Ectodermal cell (in vitro differentiated cells): ENCODE measurements at regions not wholly inside any gene's neighbourhood (a gene's known extent, or its start where the extent isn't known, plus 50 kb on each side); places are given as distances from the start of the nearest gene placed in this dataset.
"Not testable (repeated sequence)": the region's sequence is repeated elsewhere in the genome, so short reads cannot be mapped to it uniquely, and the experiment has no call there.

Experiments
- H3K27ac ChIP-seq: 2 replicates; pipeline ENCODE4 v1.7.0; 2013; ENCODE audit warnings: mild to moderate bottlenecking, low read depth, low read length; ENCODE audit not compliant: insufficient read depth, poor library complexity, severe bottlenecking
- H3K27me3 ChIP-seq: 2 replicates; pipeline ENCODE4 v1.7.0; 2013; ENCODE audit warnings: mild to moderate bottlenecking, low read length; ENCODE audit not compliant: insufficient read depth, control insufficient read depth, poor library complexity, severe bottlenecking
- H3K36me3 ChIP-seq: one replicate; pipeline ENCODE4 v1.7.0; 2013; ENCODE audit warnings: low read length; ENCODE audit not compliant: control insufficient read depth, insufficient read depth
- H3K4me1 ChIP-seq: one replicate; pipeline ENCODE4 v1.7.0; 2013; ENCODE audit warnings: low read length; ENCODE audit not compliant: control insufficient read depth, insufficient read depth
- H3K4me3 ChIP-seq: 2 replicates; pipeline ENCODE4 v1.7.0; 2013; ENCODE audit warnings: low read depth, low read length, control low read depth; ENCODE audit not compliant: insufficient read depth
- H3K9me3 ChIP-seq: 2 replicates; pipeline ENCODE4 v1.7.0; 2013; ENCODE audit warnings: mild to moderate bottlenecking, low read length, moderate library complexity; ENCODE audit not compliant: control insufficient read depth
- WGBS, 2 experiments: methylation state at CpG; one replicate each; pipeline ENCODE4 v1.1.7; 2013; ENCODE audit warnings: missing lambda C conversion rate in 2 of 2; 5-methylcytosine and 5-hydroxymethylcytosine counted together

DNA sequence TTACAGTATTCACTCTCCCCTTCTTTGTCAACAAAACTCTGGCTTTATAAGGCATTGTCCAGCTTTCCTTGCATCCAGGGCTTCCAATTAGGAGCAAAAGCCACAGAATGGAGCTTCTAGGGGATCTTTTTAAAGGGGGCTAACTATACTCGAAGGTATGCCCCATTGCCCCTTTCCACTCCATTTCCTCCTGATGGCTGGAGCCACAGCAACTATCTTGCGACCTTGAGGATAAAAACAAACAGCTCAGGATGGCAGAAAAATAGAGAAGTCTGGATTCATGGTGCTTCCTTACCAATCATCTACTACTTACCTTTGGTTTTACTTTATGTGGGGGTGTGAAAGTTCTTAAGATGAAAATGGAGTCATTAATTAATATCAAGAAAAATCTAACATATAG is 206.3 kb upstream of the PODXL start:
- H3K27me3 ChIP-seq: no peaks in the 10 kb centered on the region
- H3K4me1 ChIP-seq: peaks cover 11% of the 10 kb centered on the region
- no peaks in the 10 kb centered on the region for H3K9me3 ChIP-seq
- 93 to 97% methylated on average over 2 of the region's 2 CpGs for WGBS, 2 experiments
- H3K27ac ChIP-seq: no peak overlapping the region
- no peak overlapping the region for H3K4me3 ChIP-seq
- H3K36me3 ChIP-seq: no peaks in the 10 kb centered on the region

DNA sequence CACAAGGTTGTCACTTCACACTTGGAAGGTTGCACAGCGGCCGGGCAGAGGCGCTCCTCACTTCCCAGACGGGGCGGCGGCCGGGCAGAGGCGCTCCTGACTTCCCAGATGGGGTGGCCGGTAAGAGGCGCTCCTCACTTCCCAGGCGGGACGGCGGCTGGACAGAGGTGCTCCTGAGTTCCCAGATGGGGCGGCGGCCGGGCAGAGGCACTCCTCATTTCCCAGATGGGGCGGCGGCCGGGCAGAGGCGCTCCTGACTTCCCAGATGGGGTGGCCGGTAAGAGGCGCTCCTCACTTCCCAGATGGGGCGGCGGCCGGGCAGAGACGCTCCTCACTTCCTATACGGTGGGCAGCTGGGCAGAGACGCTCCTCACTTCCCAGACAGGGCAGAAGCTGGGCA is 199.4 kb upstream of the PODXL start:
- not testable (repeated sequence) for H3K9me3 ChIP-seq, H3K27me3 ChIP-seq, H3K27ac ChIP-seq, H3K4me1 ChIP-seq, H3K36me3 ChIP-seq, H3K4me3 ChIP-seq
- WGBS, 2 experiments: 94 to 96% methylated on average over 28 of the region's 28 CpGs

DNA sequence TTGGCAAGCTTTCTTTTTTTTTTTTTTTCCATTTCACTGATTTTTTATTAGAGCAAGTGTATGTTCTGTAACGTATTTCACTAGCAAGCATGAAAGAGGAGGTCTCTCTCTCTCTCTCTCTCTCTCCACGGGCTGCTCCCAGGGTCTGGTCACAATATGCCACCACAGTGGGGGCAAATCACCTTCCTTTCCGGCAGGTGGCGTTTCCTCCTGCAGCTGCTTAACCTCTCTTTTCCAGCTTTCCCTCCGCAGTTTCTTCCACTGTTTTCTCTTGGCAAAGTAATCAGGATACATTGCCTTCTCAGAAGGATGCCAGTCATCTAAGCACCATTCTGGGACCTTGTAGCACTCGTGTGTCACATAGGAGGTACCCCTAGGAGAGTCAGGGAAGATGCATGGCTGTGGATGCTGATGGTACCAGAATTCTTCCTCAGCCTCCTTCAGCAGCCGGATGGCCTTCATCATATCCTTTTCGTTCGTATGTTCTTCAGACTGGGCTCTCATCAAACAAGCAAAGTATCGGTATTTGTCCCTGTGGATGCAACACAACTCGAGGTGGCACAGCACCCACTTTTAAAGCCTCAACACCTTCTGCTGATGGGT is 197.3 kb upstream of the PODXL start:
- H3K9me3 ChIP-seq: no peaks in the 10 kb centered on the region
- 58 to 62% methylated on average over 11 of the region's 11 CpGs for WGBS, 2 experiments
- no peak overlapping the region for H3K27ac ChIP-seq
- no peaks in the 10 kb centered on the region for H3K36me3 ChIP-seq
- no peaks in the 10 kb centered on the region for H3K27me3 ChIP-seq
- H3K4me3 ChIP-seq: no peak overlapping the region
- no peaks in the 10 kb centered on the region for H3K4me1 ChIP-seq

DNA sequence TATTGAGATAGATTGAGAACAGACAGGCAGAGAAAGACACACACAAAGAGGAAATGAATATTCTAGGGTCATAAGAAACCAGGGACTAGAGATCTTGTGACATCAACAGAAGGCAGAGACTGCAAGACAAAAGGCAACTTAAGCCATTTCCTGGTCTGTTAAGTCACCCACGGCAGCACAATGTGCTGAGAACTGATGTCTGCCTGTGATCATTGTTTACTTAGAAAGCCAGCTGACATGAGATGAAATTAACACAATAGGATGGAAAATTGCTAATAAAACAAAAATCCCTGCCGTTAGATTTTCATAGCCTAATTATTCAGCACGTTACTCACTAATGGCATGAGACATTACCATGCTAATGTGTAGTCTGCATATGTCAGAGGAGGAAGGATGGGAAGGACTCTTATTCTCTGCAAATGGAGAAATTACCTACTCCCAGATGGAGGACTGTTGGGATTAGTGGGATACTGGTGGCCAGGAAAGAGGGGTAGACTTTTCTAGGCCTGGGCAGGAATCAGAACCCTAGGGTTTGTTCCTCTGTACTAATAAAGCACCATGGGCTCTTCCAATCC is 191.3 kb upstream of the PODXL start:
- Histone ChIP-seq H3K36me3 (no peaks in the 10 kb centered on the region), H3K27me3 (no peaks in the 10 kb centered on the region), H3K27ac (no peak overlapping the region), H3K9me3 (no peaks in the 10 kb centered on the region), H3K4me3 (no peak overlapping the region), H3K4me1 (no peaks in the 10 kb centered on the region)
- WGBS, 2 experiments: 40 to 58% methylated on average over 2 of the region's 3 CpGs

DNA sequence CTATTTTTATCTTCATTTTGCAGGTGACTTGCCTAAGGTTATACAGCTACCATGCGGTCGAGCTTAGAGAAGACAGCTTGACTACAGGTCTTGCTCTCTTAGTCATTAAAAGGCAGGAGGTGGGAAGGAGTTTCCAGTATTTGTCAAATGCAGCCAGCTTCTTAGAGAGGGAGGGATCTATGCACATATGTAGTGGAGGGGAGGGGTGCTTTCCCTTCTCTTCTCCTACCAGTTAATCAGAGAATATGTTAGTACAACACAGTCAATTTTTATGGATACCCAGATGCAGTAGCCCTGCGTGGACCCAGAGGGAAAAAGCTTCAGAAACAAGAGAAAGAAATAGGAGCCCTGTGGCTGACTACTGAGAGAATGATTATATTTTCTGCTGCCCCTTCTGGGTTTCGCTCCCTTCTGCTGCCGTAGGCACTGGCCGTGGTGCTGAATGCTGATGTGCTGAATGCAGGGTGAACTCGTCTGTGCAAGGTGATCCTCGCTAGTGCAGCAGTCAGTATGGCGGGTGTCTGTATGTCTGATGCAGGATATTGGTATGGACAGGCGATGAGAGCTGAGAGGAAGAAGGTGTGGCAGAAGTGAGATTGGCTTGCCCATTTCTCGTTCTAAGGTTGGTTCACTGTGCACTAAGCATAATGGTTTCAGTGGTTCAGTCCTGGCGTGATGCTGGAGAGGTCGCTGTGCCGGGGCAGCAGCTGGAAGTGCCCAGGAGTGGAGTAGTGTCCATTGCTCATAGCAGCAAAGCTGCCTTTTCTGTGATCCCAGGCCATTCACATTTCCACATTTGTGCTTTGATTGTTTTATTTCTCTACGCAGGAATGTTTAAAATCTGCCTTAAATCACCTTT is 189.2 kb upstream of the PODXL start:
- WGBS, 2 experiments: 53 to 57% methylated on average over 14 to 15 of the region's 15 CpGs
- no peaks in the 10 kb centered on the region for H3K36me3 ChIP-seq
- no peak overlapping the region for H3K27ac ChIP-seq
- no peak overlapping the region for H3K4me3 ChIP-seq
- H3K27me3 ChIP-seq: no peaks in the 10 kb centered on the region
- H3K9me3 ChIP-seq: no peaks in the 10 kb centered on the region
- H3K4me1 ChIP-seq: no peaks in the 10 kb centered on the region

DNA sequence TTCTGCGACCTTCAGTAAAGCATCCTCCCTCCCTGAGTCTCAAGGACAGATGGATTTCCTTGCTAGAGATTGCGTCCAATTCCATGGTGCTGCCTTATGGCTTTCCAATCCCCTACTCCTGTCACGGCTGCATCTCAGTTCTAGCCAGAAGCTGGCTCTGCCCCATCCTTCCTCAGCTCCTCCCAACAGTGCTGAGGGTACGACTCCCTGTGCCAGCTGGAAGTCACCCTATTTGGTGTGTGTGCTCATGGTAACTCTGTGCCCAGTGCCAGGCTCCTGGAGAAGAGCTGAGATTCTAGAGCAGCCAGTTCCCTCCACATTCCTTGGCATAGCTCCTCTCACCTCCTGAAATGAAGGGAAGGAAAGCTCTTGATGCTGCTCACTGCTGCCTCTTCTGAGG is 185.0 kb upstream of the PODXL start:
- Histone ChIP-seq H3K36me3 (no peaks in the 10 kb centered on the region), H3K27me3 (no peaks in the 10 kb centered on the region), H3K4me1 (no peaks in the 10 kb centered on the region), H3K9me3 (no peaks in the 10 kb centered on the region), H3K27ac (no peak overlapping the region), H3K4me3 (no peak overlapping the region)
- 85 to 91% methylated on average over 4 of the region's 4 CpGs for WGBS, 2 experiments

DNA sequence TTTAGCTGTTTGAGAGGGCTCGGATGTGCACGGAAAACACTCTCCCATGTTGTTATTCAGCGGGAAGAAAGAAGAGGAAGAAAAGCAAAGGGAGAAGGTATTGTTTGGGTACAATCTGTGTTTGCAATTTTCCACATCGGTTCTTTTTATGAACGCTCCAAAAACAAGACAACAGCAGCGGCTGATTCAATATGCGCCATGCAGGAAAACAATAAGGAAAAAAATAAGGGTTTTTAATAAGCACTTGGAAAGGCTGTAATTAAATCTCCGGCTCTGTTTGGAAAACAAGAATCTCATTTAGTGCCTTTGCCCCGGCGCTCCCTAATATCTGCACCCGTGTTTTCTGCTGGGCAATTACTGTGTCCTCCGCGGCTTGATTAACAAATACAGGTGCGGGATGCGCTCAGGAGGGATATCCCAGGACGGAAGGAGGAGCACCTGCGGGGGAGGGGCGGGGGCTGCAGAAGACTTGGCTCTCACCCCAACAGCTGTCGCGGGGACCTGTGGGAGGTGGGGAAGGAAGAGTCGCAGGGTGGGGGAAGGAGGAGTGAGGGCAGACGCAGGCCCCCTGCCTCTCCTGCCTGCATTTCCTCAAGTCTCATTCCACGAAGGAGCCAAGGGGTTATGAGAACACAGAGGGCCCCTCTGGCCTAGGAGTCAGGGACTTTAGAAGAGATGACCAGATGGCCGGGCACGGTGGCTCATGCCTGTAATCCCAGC is 181.5 kb upstream of the PODXL start:
- Histone ChIP-seq H3K9me3 (no peaks in the 10 kb centered on the region), H3K36me3 (no peaks in the 10 kb centered on the region), H3K27ac (no peak overlapping the region), H3K4me1 (no peaks in the 10 kb centered on the region), H3K4me3 (no peak overlapping the region), H3K27me3 (no peaks in the 10 kb centered on the region)
- WGBS, 2 experiments: 89 to 90% methylated on average over 25 of the region's 25 CpGs

DNA sequence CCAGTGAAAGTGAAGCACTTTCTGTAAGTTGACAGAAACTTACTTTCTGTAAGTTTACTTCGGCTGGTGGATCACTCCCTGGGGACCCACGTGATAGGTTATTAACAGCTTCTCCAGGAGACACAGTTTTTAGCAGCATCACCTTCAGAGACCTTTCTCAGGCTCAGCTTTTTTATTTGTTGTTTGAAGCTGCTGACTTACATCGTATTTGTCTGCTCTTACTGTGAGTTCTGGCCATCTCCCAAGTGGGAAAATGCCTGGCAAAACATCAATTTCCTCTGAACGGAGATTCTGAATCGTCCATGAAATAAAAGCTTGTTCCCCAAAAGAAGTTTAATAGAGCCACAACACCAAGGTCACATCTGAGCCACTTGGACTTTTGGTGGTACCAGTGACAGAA is 178.7 kb upstream of the PODXL start:
- Histone ChIP-seq H3K4me3 (no peak overlapping the region), H3K27ac (no peak overlapping the region), H3K9me3 (no peaks in the 10 kb centered on the region), H3K4me1 (no peaks in the 10 kb centered on the region), H3K27me3 (no peaks in the 10 kb centered on the region), H3K36me3 (no peaks in the 10 kb centered on the region)
- 94 to 95% methylated on average over 5 of the region's 5 CpGs for WGBS, 2 experiments

DNA sequence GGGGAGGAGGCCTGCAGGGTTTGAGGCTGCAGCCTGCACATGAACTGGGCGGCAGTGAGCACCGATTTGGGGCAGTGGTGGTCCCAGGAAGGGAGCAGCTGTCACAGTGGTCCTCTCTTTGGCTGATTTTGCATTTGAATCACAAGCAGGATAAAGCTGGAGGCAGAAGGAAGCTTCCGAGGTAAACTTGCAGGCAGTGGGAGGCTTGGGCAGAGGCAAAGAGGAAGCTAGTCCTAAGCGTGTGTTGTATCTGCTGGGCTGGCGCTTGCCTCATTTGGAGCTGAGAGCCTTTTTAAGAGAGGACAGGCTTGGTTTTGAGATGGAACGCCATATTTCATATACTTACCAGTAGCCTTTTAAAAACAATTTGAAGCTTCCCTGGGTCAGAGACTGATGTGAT is 177.2 kb upstream of the PODXL start:
- 52 to 66% methylated on average over 6 of the region's 6 CpGs for WGBS, 2 experiments
- no peaks in the 10 kb centered on the region for H3K36me3 ChIP-seq
- H3K4me1 ChIP-seq: no peaks in the 10 kb centered on the region

DNA sequence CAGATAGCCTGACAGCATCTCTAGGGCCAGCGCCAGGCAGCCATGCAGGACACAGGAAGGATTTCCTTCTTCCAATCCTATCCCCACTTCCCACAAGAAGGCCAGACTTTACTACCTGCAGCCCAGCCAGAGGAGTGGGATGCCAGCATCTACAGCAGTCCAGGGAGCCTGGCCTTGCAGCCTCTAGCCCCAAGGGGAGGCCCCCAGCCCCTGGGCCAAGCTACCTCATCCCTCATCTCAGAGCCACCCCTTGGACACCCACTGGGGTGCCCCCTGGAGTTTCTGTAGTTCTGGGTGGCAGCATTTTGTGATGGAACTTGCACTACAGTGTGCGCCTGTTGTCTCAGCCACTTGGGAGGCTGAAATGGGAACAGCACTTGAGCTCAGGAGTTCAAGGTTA is 170.8 kb upstream of the PODXL start:
- WGBS, 2 experiments: 94 to 96% methylated on average over 2 of the region's 2 CpGs
- H3K36me3 ChIP-seq: no peaks in the 10 kb centered on the region
- no peak overlapping the region for H3K4me3 ChIP-seq
- H3K9me3 ChIP-seq: no peaks in the 10 kb centered on the region
- no peak overlapping the region for H3K27ac ChIP-seq
- H3K4me1 ChIP-seq: peaks cover 3% of the 10 kb centered on the region
- H3K27me3 ChIP-seq: no peaks in the 10 kb centered on the region

More for the DNA sequence above, 177.2 kb upstream of the PODXL start:
- H3K27me3 ChIP-seq: no peaks in the 10 kb centered on the region
- H3K9me3 ChIP-seq: no peaks in the 10 kb centered on the region
- H3K4me3 ChIP-seq: no peak overlapping the region
- H3K27ac ChIP-seq: no peak overlapping the region
